ENCODE measurements at regions not wholly inside any gene's neighbourhood (a gene's known extent, or its start where the extent isn't known, plus 50 kb on each side); places are given as distances from the start of the nearest gene placed in this dataset.

- no peak for DNase-seq
These were observed 1681.9 kb upstream of the ADGRL3 start for GRCh38 chr4:59518005-59518823.

GRCh38 chr4:59525885-59526284 is 1674.2 kb upstream of the ADGRL3 start:
- DNase-seq = no peak

DNA sequence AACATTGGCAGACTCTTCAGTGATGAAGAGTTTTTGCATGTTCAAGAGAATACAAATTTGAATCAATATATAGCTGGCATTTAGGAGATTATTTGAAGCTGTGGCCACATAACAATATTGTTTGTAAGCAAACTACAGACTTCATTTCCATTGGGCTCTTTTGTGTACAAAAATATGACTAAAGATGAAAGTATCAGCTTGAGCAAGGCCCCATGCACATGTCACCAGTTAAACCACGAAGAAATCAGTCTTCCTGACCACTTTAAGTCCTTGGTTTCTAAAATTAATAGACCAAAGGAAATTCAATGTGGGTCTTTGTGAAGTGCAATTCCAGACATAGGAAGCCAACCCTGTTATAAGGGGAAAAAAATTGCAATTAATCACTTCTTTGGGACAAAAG is 1664.6 kb upstream of the ADGRL3 start:
- DNase-seq = no peak

GRCh38 chr4:59536428-59536827 is 1663.7 kb upstream of the ADGRL3 start:
- DNase-seq = no peak

DNA sequence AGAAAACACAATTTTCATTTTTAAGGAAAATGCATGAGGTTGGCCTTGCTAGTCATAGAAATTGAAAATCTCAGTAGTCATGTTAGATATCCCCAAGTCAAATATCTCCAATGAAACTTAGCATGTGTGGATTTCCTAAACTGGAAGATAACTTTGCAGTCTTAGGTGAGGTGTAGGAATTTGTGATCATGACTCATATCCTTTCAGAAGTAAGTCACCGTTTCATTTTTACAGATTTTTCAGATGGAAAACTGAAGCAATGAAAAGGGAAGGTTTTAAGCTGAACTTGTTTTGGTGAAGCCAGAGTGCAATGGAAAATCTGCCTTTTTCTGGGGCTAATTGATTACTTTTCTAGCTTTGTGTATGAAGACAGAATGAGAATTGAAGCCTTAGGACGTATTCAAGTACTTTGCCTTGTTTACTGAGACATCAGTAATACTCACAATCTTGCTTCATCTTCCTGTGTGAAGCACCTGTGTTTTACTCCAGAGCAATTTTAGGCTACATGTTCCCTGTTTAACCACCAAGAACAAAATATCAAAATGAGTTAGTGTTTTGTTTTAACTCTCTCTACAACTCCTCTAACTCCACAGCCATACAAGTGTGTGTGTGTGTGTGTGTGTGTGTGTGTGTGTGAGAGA is 1662.8 kb upstream of the ADGRL3 start:
- DNase-seq = no peak

- DNase-seq = no peak
These were observed 1660.7 kb upstream of the ADGRL3 start for GRCh38 chr4:59539401-59539800.

DNA sequence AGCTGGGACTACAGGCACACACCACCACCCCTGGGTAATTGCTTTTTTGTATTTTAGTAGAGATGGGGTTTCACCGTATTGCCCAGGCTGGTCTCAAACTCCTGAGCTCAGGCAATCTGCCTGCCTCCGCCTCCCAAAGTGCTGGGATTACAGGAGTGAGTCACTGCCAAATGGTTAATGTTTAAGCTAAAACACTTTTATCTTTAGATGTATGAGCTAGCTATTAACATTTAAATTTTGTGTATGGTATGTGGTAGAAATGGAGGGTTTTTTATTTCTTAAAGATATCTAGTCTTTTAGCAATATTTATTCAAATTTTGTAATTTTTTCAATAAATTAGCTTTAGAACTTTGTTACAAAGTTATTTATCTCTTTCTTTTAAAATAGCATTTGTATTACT is 1659.8 kb upstream of the ADGRL3 start:
- no peak for DNase-seq

DNA sequence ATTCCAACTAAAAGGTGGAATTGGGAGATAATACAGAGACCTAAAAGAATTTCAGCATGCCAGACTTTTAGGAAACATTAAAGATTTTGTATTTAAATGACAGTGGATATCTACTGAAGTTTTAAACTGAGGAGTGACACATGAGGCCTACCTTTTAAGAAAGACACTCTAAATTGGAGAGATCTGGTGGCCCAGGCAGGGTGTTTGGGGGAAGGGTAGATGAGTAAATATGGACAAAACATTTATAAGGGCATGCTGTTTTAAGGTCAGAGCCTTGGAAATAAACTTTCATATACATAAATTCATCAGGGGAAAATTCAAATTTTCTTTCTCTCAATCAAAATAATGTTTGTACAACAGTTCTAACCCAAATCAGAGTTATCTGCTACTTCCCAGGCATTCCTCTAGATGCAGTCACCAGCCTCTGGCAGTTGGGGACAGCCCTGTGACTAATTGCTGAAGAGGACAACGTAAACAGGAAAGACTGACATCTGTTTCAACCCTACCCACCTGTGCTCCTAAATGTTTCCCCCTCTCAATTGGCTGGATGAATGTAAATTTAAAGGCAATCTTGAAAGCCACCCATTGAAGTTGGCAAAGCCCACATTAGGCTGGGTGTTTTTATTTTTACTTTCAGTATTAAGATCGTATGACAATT is 1646.9 kb upstream of the ADGRL3 start:
- peak; percentile 81 for DNase-seq

- peak; percentile 69 for DNase-seq
These were observed 1646.4 kb upstream of the ADGRL3 start for GRCh38 chr4:59553721-59554091.

- DNase-seq = peak; percentile 79
These were observed 1643.9 kb upstream of the ADGRL3 start for GRCh38 chr4:59556191-59556590.

DNA sequence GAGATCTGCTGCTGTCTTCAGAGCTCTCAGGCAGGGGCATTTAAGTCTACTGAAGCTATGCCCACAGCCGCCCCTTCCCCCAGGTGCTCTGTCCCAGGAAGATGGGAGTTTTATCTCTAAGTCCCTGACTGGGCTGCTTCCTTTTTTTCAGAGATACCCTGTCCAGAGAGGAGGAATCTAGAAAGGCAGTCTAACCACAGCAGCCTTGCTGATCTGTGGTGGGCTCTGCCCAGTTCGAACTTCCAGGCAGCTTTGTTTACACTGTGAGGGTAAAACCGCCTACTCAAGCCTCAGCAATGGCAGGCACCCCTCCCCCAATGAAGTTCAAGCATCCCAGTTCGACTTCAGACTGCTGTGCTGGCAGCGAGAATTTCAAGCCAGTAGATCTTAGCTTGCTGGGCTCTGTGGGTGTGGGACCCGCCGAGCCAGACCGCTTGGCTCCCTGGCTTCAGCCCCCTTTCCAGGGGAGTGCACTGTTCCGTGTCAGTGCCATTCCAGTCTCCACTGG is 1639.9 kb upstream of the ADGRL3 start:
- peak; percentile 90 for DNase-seq

DNA sequence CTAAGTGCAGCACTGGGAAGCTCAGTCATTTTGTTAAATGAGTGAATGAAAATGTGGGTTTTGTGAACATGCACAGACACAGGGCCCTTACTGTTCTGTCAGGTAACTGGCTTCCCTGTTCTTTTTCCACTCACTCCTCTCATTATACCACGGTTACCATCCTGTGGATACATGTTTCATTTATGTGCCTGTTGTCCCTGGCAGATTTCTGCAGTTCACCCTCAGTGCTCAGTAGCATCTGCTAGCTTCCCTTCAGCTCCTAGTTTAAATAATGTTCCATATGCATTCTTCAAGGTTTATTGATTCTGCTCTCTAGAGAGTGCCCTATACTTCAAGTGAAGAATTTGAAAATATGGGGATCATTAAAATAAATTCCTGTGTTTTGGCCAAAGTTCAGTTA is 1634.3 kb upstream of the ADGRL3 start:
- DNase-seq = no peak

DNA sequence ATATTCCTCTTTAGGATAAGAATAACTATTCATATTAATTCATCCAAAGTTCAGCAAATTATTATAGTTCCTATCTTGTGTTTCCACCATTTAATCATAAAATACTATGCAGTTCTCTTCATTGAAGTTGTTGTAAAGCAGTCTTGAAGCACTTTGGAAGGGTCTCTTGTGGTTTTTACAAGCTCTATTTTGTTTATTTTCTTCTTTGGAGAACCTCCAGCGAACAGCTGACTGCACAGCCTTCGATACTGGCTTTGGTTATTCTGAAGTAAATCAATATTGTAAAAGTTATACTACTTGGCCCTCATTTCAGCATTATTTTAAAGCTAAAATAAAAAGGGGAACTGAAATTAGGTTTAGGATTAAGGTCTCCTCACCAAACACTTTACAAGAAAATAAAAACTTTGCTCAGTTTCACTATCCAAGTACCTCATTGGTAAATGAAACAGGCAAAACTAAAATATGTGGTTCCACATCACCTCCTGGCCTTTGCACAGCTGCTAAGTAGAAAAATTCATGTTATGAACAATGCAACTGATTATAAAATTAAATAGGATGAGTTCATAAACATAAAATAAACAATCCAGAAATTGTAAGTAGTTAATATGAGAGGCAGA is 1629.2 kb upstream of the ADGRL3 start:
- peak; percentile 15 for DNase-seq

DNA sequence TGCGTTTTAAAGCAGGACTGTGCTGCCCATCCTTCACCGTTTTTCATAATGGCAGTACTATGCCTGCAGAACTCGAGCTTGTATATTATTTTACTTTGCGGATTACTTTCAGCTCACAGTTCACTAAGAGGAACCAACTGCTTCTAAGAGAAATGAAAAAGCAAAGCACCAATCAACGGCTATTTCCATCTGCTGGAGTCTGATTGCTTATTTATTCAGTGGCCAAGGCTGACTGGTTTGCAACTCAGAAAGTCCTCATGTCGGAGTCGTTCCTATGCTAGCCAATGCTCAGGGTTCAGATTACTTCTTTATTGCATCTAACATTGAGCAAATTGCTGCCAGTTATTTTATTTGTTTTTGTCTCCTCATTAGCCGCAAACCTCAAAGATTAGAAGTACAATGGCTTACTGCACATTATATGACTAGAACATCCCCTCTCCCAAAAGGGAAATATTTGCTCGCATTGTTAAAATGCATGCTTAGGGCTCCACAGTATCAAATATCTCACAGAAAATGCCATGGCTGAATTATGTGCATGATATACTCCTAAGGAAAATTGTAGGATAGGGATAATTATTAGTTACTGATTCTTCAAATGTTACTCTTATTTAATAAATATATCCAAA is 1628.2 kb upstream of the ADGRL3 start:
- DNase-seq = no peak

GRCh38 chr4:59583845-59584568 is 1616.1 kb upstream of the ADGRL3 start:
- no peak for DNase-seq

DNA sequence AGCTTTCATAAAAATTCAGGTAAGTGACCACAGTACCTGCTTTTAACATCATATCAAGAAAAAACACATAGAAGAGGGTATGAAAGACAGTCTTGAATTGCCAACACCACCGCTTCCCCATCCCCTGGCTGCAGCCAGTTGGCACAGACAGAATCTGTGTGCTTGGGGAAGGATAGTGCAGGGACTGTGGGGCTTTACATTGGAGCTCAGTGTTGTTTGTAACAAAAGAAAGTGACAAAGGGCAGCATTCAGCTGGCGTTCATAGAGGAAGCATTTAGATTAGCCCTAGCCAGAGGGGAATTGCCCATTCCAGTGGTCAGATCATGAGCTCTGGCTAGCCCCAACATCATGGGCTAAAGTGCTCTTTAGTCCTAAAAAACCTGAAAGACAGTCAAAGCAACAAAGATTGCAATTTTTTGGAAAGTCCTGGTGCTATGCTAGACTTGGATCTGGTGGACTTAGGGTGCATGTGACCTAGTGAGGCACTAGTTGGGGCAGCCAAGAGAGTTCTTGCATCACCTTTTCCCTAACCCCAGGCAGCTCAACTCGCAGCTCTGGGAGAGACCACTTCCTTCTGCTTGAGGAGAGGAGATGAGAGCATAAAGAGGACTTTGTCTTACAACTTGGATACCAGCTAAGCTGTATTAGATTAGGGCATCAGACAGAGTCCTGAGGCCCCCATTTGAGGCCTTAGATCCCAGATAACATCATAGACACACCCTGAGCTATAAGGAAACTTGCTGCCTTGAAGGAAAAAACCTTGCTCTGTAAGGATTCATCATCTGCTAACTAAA is 1602.4 kb upstream of the ADGRL3 start:
- DNase-seq = peak; percentile 48

DNA sequence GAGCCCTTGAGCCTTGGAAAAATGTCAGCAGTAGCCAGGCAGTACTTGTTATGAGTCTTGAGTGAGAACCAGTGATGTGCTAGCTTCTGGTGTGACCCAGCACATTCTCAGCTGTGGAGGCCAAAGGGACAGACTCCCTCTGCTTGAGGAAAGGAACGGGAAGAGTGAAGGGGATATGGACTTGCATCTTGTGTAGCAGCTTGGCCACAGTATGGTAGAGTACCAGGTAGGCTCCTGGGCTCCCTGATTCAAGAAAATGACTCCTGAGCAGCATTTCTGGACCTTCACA is 1601.9 kb upstream of the ADGRL3 start:
- no peak for DNase-seq

DNA sequence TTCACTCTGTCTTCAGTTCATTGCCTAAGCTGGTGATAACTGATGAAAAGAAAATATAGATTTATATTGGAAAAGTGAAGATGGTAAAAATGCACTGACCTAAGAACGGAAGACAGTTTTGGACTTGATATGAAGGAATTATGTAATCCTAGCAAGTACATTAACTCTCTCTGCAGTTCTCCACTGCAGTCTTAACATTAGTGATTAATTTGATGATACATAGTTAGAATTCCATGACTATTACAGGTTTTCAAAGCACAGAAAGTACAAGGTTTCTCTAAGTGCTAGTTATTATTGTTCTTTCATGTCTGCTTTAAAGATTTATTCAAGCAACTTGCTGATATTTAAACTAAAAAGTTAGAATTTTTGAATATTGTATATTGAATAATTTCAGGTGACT is 1591.7 kb upstream of the ADGRL3 start:
- DNase-seq = no peak

DNA sequence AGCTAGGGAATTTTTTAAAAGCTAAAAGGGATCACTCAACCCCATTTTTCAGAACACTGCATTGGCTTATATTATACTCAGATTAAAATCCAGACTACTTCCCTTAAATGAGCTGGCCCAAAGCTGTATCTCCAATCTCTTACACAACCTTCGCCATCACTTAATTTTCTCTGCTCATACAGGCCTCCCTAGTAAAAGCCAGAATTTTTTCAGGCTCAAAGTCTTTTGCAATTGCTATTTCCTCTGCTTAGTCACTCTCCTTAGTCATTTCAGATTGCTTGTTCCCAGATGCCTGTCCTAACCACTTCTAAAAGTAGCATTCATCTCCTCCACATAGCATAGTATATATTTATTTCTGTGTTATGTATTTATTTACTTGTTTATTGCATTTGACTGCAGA is 1587.9 kb upstream of the ADGRL3 start:
- peak; percentile 62 for DNase-seq

GRCh38 chr4:59615316-59615715 is 1584.8 kb upstream of the ADGRL3 start:
- DNase-seq = no peak

DNA sequence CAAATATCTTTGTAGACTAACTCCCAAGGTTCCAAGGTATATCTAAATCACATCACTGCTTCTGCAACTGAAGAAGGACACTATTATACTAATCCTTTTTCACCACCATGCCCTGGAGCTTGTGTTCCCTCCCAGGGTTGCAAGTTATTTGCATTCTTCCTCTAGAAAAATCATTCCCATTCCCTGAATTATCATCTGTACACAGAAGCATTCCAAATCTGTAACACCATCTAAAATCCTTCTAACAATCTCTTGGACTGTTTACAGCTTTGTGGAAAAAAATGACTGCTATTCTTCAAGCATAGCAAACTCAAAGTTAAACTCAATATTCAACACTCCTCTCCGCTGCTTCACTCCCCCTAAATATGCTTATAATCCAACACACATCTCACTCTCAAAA is 1570.8 kb upstream of the ADGRL3 start:
- no peak for DNase-seq

GRCh38 chr4:59630235-59630634 is 1569.9 kb upstream of the ADGRL3 start:
- DNase-seq = no peak

All from OCI-M1 (cell line).